ENCODE measurements at regions not wholly inside any gene's neighbourhood (a gene's known extent, or its start where the extent isn't known, plus 50 kb on each side); places are given as distances from the start of the nearest gene placed in this dataset.
"Not testable (repeated sequence)": the region's sequence is repeated elsewhere in the genome, so short reads cannot be mapped to it uniquely, and the experiment has no call there.

DNA sequence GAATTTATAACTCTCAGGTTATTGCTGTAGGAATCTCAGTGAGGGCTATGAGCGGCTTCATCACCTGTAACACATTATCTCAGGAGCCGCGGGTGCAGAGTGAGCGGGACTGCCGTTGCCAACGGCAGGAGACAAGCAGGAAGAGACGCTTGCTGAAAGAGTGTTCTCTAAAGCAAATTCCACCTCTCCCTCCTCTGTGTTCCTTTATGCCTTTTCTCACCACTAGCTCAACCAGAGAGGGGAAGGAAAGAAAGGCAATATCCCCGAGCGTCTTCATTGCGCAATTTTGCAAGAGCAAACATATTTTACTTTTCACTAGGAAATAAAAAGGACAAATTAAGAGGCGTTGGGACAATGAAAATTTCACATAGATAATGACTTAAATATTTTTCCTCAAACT is 185.2 kb upstream of the EXOC2 start:
- no peak for DNase-seq

DNA sequence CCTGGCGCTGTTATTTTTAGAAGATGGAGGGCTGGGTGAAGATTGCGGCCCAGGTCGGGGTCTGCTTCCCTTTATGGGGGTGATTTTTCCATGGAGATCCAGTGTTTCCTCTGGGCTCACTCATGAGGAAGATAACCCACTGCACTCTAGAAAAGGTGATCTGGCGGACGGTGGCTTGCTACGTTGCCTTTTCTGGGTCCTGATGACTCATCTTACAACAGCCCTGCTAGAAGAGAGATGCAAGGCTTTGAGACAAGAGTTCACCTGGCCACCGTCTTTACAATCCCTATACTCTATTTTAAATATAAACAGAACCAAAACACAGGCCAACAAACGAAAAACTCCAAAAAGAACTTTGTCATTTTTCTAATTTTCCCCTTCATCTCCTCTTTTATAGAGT is 182.1 kb upstream of the EXOC2 start:
- DNase-seq, result no peak

GRCh38 chr6:872570-873125 is 179.7 kb upstream of the EXOC2 start:
- no peak for DNase-seq

- DNase-seq, result no peak
Observed at GRCh38 chr6:871503-871902, 178.6 kb upstream of the EXOC2 start.

DNA sequence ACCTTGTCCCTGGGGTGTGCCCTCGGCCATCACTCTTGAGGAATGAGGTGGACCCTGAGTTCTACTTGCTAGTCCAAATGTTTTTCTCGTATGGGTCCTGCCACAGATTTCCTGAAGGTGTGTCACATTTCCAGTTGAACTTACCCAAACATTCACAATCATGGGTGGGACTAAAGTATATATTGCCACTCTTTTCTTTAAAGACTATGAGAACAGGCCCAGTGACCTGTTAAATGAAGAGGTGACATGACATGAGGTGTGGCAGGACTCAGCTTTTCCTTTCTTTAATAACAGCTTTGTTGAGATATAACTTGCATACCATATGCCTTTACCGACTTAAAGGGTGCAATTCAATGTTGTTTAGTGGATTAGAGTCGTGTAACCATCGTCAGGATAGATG is 177.2 kb upstream of the EXOC2 start:
- no peak for DNase-seq

GRCh38 chr6:868201-868600 is 175.3 kb upstream of the EXOC2 start:
- no peak for DNase-seq

GRCh38 chr6:867378-867777 is 174.4 kb upstream of the EXOC2 start:
- no peak for DNase-seq

GRCh38 chr6:866316-866715 is 173.4 kb upstream of the EXOC2 start:
- DNase-seq, result no peak

DNA sequence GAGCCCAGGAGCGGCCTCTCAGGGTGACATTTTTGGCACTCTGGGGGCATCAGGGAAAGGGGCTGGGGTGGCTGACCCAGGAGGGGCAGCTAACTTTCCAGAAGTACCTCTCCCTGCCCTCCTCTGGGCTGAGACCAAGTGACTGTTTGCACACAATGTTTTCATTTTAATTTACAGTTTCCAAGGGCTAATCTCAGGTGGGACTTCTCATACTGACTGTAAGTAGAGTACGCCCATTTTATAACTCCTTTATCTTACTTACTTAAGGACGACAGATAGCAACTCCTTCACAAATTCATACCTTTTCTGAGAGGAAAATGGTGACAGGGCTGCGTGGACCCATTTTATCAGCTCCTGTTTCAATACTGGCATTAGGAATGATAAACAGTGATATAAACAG is 172.9 kb upstream of the EXOC2 start:
- DNase-seq, result no peak

DNA sequence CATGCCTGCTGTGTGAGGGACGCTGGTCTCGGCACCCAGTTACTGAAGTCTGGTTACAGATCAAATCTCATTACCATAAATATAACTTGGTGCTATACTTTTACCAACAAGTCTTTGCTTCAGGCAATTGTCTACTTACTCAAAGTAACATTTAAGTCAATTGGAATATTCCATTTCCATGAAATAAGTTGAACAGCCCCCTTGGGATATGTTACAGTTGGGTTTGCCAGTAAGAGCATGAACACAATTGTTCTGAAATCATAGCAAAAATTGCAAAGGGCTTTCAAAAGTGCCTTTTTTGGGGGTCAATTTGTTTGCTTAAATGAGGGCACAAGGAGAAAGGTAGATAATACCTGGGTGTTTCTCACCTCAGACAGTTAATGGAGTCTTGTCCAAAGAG is 170.9 kb upstream of the EXOC2 start:
- no peak for DNase-seq

DNA sequence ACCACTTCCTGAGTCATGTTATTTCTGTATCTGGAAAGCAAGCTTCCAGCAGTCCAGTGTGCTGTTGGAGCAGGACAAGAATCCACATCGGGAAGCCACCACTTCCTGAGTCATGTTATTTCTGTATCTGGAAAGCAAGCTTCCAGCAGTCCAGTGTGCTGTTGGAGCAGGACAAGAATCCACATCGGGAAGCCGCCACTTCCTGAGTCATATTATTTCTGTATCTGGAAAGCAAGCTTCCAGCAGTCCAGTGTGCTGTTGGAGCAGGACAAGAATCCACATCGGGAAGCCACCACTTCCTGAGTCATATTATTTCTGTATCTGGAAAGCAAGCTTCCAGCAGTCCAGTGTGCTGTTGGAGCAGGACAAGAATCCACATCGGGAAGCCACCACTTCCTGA is 170.2 kb upstream of the EXOC2 start:
- DNase-seq, result not testable (repeated sequence)

GRCh38 chr6:859936-860335 is 167.0 kb upstream of the EXOC2 start:
- DNase-seq, result no peak

DNA sequence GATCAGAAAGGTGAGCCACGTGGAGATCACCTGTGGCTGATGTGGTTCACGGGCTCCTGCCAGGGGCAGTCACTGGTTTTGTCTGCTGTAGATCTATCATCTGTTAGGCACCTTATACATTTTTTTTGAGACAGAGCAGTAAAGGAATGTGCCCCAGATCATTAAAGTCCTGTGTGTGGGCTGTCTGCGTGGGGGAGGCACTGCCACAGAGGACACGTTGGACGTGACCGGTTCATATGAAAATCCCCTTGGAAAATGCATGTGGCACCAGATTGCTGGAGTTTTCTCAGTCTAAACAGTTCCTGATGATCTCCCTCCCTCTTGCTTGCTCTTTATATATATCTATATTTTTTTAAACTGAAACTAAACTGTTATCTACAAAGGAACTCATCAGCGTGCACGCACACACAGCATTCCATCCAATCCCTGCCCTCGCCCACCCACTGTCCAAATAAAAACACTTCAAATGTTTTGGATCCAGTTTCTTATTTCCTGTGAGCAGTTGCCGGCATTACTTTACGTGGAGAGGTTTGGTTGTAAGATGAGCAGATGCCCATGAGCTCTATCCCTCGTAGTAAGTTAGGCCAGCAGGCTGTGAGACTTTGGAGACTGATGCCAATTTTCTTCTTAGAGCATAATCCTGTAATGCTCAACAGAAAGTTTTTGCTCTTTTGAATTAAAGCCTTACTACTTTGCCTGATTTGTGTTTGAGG is 161.6 kb upstream of the EXOC2 start:
- DNase-seq, result no peak

DNA sequence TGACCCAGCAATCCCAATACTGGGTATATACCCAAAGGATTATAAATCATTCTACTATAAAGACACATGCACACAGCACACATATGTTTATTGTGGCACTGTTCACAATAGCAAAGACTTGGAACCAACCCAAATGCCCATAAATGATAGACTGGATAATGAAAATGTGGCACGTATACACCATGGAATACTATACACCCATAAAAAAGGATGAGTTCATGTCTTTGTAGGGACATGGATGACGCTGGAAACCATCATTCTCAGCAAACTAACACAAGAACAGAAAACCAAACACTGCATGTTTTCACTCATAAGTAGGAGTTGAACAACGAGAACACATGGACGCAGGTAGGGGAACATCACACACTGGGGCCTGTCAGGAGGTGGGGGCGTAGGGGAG is 159.3 kb upstream of the EXOC2 start:
- not testable (repeated sequence) for DNase-seq

DNA sequence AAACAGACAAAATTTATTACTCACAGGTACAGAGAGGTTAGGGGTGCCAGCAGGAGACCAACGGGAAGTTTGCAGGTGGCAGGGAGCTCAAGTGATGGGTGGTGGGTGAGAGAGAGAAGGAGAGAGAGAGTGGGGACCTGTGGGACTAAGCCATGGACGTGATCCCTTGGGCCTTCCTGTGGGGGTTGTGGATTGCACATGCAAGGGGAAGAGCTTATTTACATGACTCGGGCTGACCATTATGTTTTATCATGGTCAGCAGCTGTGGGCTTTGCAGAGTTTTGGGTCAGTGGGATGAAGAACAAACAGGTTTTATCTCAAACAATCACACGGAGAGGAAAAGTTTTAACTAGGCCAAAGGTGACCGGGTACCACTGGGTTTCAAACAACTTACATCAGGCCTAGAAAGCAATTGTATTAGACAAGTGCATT is 156.2 kb upstream of the EXOC2 start:
- DNase-seq, result no peak

- no peak for DNase-seq
Observed at GRCh38 chr6:845566-845965, 152.6 kb upstream of the EXOC2 start.

- DNase-seq, result no peak
Observed at GRCh38 chr6:845101-845500, 152.2 kb upstream of the EXOC2 start.

DNA sequence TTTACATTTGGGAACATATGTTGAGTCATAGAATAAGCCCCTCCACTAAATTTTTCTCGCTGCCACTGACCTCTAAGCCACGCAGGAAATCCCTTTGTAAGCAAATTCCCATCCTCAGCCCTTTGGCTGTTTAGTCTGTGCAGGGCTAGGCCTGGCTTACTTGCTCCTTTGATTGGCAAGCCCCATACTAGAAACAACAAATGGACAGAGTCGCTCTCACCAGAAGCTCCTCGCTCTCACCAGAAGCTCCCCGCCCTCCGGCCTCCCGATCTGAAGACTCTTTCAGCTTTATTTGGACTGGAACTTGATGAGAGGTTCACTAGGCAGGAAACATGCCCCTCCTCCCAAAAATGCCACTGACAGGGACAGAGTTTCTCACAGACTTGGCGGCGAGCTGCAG is 149.2 kb upstream of the EXOC2 start:
- no peak for DNase-seq

- no peak for DNase-seq
Observed at GRCh38 chr6:841569-841968, 148.6 kb upstream of the EXOC2 start.

GRCh38 chr6:839201-839600 is 146.3 kb upstream of the EXOC2 start:
- no peak for DNase-seq

GRCh38 chr6:837380-837779 is 144.4 kb upstream of the EXOC2 start:
- no peak for DNase-seq

- DNase-seq, result no peak
Observed at GRCh38 chr6:836276-836853, 143.4 kb upstream of the EXOC2 start.

DNA sequence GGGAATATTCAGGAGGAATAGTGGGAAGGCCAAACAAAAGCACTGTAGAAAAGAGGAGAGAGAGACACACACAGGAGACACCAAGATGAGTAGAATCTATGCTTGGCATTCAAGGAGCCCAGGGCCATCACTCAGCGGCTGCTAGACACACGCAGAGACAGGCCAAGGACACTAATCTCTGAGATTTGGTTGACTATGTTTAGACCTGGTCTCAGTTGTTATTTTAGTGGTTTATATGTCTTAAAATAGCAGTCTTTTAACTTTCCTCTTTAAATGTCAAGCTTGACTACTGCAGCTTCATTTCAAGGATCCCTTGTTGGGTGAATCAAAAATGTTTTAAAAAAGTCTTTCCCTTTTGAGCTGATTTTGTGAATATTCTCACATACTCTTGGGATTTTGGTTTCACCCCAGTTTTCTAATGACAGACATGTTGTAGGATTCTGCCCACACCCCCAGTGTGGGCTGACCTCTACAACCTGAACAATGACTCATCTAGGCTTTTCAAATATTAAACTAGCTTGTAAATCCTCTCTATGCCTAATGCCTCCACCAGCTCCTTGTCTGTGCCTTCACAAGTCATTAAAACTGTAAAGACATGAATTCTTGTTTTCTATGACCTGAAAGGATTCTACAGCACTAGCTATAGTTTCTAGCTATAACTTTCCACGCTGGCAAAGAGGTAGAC is 142.7 kb upstream of the EXOC2 start:
- DNase-seq, result no peak

DNA sequence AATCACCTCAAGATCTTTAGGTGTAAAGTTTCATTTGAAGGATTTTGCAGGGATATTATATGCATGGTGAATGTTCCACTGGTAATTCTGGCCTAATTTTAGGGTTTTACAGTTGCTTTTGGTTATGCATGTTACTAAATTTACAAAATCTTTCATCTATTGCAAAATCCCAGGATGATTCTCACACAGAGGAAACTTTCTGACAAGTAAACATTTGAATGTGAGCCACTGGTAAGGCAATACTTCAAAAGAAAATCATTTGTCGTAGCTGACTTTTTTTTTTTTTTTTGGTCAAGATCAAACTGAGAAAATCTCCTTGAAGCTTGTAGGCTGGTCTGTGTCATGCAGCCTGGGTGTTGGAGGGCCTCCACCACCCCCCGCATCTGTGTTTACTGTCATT is 141.9 kb upstream of the EXOC2 start:
- DNase-seq, result no peak
